GM13976 (cell line): ENCODE measurements at regions not wholly inside any gene's neighbourhood (a gene's known extent, or its start where the extent isn't known, plus 50 kb on each side); places are given as distances from the start of the nearest gene placed in this dataset.
"Not testable (repeated sequence)": the region's sequence is repeated elsewhere in the genome, so short reads cannot be mapped to it uniquely, and the experiment has no call there.

ENCODE experiments used
- DNase-seq: peaks from one replicate; pipeline ENCODE4 v3.0.0; 2012; ENCODE audit warnings: low spot score
- CTCF ChIP-seq: IDR thresholded peaks from 2 replicates; pipeline ENCODE4 v1.5.1; 2012; ENCODE audit warnings: borderline replicate concordance, mild to moderate bottlenecking; ENCODE audit not compliant: insufficient read depth; ENCODE audit errors: extremely low read depth, missing control alignments, control extremely low read depth
- in situ Hi-C: fragments of 300-500 bp; cut with MboI; formaldehyde crosslinking; loops from one replicate; pipeline ENCODE4 v1.12.0; 2022; ENCODE audit warnings: low sequenced_read_pairs, mixed read lengths, inconsistent platforms; ENCODE audit not compliant: unreplicated experiment

GRCh38 chr3:187473778-187474406, 105.7 kb downstream of the RTP4 start:
- in situ Hi-C loops = no loop called here
- no peak for TF ChIP-seq CTCF
- DNase-seq = no peak

GRCh38 chr3:187466306-187466705, 98.1 kb downstream of the RTP4 start:
- DNase-seq, in situ Hi-C loops: not testable (repeated sequence)

GRCh38 chr3:187465503-187465902, 97.3 kb downstream of the RTP4 start:
- in situ Hi-C loops = no loop called here
- no peak for DNase-seq
- TF ChIP-seq CTCF = no peak

GRCh38 chr3:187464682-187465081, 96.5 kb downstream of the RTP4 start:
- DNase-seq = no peak
- in situ Hi-C loops = no loop called here
- TF ChIP-seq CTCF = no peak

GRCh38 chr3:187458921-187459320, 90.7 kb downstream of the RTP4 start:
- in situ Hi-C loops = no loop called here
- no peak for TF ChIP-seq CTCF
- DNase-seq = no peak

GRCh38 chr3:187458383-187458782, 90.2 kb downstream of the RTP4 start:
- in situ Hi-C loops = no loop called here
- no peak for DNase-seq
- TF ChIP-seq CTCF = no peak

GRCh38 chr3:187456250-187456649, 88.1 kb downstream of the RTP4 start:
- DNase-seq = no peak
- TF ChIP-seq CTCF = no peak
- in situ Hi-C loops = no loop called here
